ENCODE measurements at regions not wholly inside any gene's neighbourhood (a gene's known extent, or its start where the extent isn't known, plus 50 kb on each side); places are given as distances from the start of the nearest gene placed in this dataset.

DNA sequence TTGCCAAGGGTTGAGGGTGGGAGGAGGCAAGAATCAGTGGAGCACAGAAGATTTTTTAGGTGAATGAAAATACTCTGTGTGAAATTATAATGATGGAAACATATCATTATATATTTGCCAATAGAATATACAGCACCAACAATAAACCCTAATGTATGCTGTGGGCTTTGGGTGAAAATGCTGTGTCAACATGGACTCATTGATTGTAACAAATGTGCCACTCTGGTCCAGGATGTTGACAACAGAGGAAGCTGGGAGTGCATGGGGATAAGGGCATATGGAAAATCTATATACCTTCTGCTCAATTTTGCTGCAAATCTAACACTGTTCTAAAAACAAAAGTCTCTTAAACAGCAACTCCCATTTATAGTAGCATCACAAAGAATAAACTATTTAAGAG is 114.3 kb downstream of the LYZL1 start:
- TF ChIP-seq CTCF (IDR thresholded peaks at IDR 0.05) (no peak), POLR2A (IDR thresholded peaks at IDR 0.05) (no peak)

Data from adrenal gland (tissue), 5 donors.